Fibroblast of pulmonary artery (primary cell): ENCODE measurements at regions not wholly inside any gene's neighbourhood (a gene's known extent, or its start where the extent isn't known, plus 50 kb on each side); places are given as distances from the start of the nearest gene placed in this dataset.
"Not testable (repeated sequence)": the region's sequence is repeated elsewhere in the genome, so short reads cannot be mapped to it uniquely, and the experiment has no call there.

Experiments used
- DNase-seq: peaks from one replicate; pipeline ENCODE4 v3.0.0-alpha.2; 2010; ENCODE audit warnings: low read depth
- H3K4me3 ChIP-seq: replicated peaks from 2 replicates; pipeline ENCODE4 v1.5.1; 2011; ENCODE audit warnings: low read depth, mild to moderate bottlenecking, control low read depth, low read length, moderate library complexity
- TF ChIP-seq, protein P1 (sequence below): IDR thresholded peaks from 2 replicates; pipeline ENCODE4 v1.5.1; 2011; ENCODE audit warnings: mild to moderate bottlenecking, control low read depth, low read length, inconsistent platforms; ENCODE audit errors: missing control alignments

DNA sequence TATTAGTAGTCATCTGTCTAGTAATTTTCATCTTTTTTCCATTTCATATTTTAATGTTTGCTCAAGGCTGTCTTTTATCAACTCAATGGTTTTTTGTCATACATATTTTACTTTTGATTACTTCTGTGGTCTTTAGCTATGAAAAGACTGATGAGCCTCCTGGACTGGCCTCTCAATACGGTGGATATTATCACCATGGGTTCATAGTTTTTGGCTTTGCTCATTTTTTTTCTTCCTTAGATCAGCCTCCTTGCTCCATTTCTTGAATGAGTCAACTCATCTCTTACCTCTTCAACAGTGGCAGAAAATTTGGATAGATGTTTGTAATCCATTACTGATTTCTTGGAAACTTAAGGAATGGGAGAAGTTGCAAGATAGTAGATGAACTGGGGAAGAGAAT lies 80.1 kb upstream of the ELOVL5 start:
- TF ChIP-seq, protein P1, sequence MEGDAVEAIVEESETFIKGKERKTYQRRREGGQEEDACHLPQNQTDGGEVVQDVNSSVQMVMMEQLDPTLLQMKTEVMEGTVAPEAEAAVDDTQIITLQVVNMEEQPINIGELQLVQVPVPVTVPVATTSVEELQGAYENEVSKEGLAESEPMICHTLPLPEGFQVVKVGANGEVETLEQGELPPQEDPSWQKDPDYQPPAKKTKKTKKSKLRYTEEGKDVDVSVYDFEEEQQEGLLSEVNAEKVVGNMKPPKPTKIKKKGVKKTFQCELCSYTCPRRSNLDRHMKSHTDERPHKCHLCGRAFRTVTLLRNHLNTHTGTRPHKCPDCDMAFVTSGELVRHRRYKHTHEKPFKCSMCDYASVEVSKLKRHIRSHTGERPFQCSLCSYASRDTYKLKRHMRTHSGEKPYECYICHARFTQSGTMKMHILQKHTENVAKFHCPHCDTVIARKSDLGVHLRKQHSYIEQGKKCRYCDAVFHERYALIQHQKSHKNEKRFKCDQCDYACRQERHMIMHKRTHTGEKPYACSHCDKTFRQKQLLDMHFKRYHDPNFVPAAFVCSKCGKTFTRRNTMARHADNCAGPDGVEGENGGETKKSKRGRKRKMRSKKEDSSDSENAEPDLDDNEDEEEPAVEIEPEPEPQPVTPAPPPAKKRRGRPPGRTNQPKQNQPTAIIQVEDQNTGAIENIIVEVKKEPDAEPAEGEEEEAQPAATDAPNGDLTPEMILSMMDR = no peak
- no peak for DNase-seq

DNA sequence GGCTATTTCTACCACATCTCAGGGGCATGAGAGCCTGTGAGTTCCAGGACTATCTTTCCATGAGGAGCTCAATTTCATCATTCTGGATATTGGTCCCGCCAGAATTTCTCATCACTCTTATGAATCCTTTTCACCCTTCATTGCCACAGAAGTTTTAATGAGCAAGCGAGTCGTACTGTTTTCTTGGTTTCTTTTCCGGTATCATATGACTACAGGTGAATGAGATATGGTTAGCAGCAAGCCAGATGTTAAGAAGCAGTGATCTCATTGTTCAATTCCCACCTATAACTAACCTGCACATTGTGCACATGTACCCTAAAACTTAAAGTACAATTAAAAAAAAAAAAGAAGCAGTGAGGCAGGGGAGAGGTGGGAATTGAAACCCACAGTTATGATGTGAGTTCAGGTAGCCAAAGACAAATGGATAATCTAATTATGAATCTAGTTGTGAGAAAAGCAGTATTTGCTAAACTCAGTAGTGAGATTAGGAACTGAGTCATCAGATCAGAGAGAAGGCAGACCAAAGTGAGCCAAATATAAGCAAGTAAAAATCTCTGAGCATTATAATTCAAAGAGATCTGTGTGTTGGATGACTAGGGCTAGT lies 78.0 kb upstream of the ELOVL5 start:
- no peak for DNase-seq
- TF ChIP-seq, protein P1 = no peak
- H3K4me3 ChIP-seq = no peak overlapping the region

More for the DNA sequence above, 80.1 kb upstream of the ELOVL5 start:
- no peak overlapping the region for H3K4me3 ChIP-seq

DNA sequence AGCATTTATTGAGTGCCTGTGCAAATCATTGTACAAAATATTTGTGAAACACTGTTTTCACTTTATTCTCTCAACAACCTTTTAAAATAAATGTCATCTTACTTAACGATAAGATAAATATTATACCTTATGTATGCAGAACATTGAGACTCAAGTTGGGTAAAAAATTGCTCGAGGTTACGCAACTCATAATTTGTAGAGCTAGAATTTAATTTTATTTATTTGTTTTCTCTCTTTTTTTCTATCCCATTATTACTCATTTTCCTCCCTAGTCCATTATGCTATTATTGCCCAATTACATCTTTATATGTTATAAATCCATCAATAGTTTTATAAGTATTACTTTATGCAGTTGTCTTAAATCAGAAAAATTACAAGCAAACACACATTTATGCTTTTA lies 77.4 kb upstream of the ELOVL5 start:
- H3K4me3 ChIP-seq = no peak overlapping the region
- DNase-seq = no peak
- TF ChIP-seq, protein P1 = no peak

DNA sequence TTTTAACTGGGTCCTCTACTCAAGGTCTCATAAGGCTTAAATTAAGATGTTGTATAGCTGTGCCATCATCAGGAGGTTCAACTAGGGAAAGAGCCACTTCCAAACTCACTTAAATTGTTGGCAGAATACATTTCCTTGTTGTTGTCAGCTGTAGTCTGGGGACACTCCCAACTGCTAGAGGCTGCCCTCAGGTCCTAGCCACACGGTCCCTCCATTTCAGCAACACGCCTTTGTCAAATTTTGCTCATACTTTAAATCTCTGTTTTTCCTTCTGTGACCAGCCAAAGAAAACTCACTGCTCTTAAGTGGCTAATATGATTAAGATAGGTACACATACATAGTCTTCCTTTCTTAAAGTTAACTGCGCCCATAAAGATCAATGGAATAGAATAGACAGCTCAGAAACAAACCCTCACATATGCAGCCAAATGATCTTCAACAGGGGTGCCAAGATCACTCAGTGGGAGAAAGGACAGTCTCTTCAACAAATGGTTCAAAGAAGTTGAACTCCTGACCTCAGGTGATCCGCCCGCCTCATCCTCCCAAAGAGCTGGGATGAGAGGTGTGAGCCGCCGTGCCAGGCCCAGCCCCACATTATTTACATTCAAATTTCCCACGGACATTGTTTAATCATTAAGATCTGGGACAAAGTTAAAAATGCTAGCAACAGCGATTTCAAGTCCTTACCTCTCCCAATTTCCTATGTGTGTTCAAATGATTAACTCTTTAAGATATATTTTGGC lies 76.4 kb upstream of the ELOVL5 start:
- H3K4me3 ChIP-seq = no peak overlapping the region
- no peak for DNase-seq
- TF ChIP-seq, protein P1 = no peak

DNA sequence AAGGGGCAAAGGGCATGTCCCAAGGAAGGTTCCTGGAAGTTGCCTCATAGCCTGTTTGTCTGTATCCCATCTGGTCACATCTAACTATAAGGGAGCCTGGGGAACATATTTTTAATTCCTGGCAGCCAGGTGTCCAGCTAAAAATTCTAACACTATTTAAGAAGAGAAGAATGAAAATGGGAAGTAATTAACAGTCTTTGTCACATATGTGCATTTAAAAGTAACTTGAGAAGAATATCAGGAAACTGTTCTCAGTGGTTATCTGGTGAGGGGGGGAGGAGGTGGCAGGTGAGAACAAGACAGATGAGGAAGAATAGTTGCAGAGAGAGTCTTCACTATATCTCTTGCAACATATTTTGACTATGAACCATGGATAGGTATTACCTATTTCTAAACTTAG lies 75.5 kb upstream of the ELOVL5 start:
- TF ChIP-seq, protein P1 = no peak
- H3K4me3 ChIP-seq = no peak overlapping the region
- no peak for DNase-seq

DNA sequence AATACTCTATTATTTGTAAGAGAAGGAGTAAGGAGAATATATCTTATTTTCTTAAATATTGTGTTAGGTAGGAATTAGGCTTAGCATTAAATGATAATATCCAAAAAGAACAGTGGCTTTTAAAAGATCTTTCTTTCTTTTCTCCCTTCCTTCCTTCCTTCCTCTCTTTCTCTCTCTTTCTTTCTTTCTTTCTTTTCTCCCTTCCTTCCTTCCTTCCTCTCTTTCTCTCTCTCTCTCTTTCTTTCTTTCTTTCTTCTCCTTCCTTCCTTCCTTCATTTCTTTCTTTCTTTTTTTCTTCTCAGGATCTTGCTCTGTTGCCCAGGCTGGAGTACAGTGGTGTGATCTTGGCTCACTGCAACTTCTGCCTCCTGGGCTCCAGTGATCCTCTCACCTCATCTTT lies 74.8 kb upstream of the ELOVL5 start:
- DNase-seq, H3K4me3 ChIP-seq: not testable (repeated sequence)

DNA sequence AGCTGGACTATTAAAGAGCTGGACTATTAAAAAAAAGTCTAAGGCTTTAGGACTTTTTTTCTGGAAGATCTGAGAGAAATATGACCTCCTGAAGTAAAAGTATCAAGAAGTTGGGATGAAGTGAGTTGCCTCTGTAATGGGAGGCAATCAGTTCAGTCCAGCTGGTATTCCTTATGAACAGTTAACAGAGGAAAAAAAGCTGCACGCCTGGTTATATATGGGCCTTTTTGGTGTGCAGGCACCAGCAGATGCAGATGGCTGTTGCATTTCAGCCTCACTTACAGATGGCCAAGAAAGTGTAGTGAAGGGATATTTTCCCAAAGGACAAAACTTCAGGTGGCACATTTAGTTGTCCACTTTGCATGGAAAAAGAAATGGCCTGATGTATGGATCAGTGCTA lies 70.3 kb upstream of the ELOVL5 start:
- no peak overlapping the region for H3K4me3 ChIP-seq
- TF ChIP-seq, protein P1 = no peak
- no peak for DNase-seq
